Right lobe of liver (tissue), 4 donors: ENCODE measurements at regions not wholly inside any gene's neighbourhood (a gene's known extent, or its start where the extent isn't known, plus 50 kb on each side); places are given as distances from the start of the nearest gene placed in this dataset.

Source experiments
- POLR2A ChIP-seq: fragments of 450-650 bp; IDR thresholded peaks from one replicate; pipeline ENCODE4 v1.6.1; 2017; ENCODE audit warnings: antibody characterized with exemption, mild to moderate bottlenecking
- TF ChIP-seq, protein P1 (sequence below), 4 donors: fragments of 200-600 bp in 3 of 4; fragments of 450-650 bp in 1 of 4; IDR thresholded peaks; one replicate each; pipeline versions ENCODE4 v1.5.1 to v1.8.0; 2016 to 2022; ENCODE audit warnings: antibody characterized with exemption in 4 of 4, mild to moderate bottlenecking in 2 of 4
- donor health status: DM: no; HTN: no; CAD: no.
- donor health status: DM: no; HTN: no; CAD: no.
- donor health status: DM: no; HTN: yes; CAD: no.

GRCh38 chr2:208880171-208880570, 473.6 kb downstream of the PTH2R start:
- no peak for TF ChIP-seq POLR2A
- TF ChIP-seq, protein P1, sequence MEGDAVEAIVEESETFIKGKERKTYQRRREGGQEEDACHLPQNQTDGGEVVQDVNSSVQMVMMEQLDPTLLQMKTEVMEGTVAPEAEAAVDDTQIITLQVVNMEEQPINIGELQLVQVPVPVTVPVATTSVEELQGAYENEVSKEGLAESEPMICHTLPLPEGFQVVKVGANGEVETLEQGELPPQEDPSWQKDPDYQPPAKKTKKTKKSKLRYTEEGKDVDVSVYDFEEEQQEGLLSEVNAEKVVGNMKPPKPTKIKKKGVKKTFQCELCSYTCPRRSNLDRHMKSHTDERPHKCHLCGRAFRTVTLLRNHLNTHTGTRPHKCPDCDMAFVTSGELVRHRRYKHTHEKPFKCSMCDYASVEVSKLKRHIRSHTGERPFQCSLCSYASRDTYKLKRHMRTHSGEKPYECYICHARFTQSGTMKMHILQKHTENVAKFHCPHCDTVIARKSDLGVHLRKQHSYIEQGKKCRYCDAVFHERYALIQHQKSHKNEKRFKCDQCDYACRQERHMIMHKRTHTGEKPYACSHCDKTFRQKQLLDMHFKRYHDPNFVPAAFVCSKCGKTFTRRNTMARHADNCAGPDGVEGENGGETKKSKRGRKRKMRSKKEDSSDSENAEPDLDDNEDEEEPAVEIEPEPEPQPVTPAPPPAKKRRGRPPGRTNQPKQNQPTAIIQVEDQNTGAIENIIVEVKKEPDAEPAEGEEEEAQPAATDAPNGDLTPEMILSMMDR (IDR thresholded peaks at IDR 0.05), result no peak
